T-helper 1 cell (primary cell): ENCODE measurements at regions not wholly inside any gene's neighbourhood (a gene's known extent, or its start where the extent isn't known, plus 50 kb on each side); places are given as distances from the start of the nearest gene placed in this dataset.

Experiments used
- DNase-seq, 5 donors: peaks; one replicate each; pipeline ENCODE4 v3.0.0-alpha.2; 2012 to 2020

- DNase-seq: no peak
Measured at GRCh38 chr22:44442186-44442815, 55.7 kb downstream of the RTL6 start.

DNA sequence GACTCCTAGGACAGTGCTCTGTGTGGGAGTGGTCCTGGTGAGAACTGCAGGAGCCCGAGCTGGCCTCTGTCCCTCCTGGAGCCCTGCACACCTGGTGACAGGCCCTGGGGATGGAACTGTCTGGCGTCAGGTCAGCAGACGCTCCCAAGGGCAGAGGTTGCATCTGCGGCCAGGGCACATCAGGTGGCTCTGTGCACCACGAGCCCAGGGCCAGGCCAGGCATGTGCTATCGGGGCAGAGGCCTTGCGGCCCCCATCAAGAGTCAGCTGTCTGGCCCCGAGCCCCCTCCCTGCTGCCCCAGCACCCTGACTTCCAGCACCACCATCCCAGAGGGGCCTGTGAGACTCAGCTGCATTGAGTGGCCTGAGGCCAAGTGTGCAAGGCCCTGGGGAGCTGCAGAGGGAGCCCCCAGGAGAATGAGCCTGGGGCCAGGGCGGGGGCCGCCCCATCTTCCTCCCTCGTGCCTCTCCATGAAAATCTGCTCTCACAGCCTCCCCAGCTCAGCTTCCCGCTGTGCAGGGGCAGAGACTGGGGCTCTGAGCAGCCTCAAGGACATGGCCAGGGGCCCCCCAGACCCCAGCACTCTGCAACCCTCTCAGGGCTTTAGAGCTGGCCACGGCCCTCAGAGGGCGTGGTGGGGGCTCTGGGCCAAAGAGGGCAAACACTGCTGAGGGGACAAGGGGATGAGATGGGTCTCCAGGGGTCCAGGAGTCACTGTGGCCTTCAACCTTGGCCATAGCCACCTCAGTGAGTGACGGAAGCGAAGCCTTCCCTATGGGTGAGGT lies 56.4 kb downstream of the RTL6 start:
- no peak for DNase-seq

- DNase-seq: no peak
Measured at GRCh38 chr22:44440224-44441160, 57.5 kb downstream of the RTL6 start.

DNA sequence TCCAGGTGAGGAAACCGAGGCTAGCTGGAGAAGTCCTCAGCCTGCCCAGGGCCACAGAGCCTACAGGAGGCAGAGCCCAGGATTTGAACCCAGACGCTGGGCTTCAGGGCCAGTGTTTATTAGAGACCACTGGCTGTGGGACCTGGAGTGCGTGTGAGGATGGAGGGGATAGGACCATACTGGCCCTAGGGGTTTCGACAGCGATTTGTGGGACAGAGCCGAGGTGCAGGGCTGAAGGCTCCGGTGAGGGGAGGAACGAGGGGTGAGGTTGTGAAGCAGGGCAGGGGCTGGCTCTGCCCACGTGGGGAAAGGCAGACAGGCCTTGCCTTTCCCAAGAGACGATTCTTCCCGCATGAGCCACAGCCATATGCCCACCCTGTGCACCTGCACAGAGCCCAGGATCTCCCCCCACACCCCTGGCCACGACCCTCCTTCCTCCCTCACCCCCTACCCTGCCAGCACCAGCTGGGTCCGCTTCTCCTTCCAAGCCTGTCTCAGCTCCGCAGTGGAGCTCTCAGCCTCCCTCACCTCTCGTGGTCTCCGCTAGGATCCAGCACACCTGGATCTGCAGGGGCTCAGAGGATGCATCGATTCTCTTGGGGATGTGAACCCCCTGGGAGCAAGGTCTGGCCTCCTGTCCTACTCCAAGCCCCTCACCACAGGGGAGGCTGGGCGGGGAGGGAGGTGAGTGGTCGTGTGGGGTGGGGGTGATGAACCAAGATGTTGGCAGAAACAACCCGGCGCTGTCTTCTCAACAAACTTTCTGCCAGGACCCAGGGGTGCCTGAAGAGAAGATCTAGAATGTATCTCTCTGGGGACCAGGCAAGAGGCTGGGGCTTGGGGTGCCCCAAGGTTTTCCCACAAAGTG lies 58.4 kb downstream of the RTL6 start:
- no peak for DNase-seq

- DNase-seq: no peak
Measured at GRCh38 chr22:44438481-44439131, 59.4 kb downstream of the RTL6 start.

GRCh38 chr22:44438056-44438455 lies 60.0 kb downstream of the RTL6 start:
- no peak for DNase-seq

GRCh38 chr22:44437216-44438055 lies 60.6 kb downstream of the RTL6 start:
- DNase-seq: no peak

DNA sequence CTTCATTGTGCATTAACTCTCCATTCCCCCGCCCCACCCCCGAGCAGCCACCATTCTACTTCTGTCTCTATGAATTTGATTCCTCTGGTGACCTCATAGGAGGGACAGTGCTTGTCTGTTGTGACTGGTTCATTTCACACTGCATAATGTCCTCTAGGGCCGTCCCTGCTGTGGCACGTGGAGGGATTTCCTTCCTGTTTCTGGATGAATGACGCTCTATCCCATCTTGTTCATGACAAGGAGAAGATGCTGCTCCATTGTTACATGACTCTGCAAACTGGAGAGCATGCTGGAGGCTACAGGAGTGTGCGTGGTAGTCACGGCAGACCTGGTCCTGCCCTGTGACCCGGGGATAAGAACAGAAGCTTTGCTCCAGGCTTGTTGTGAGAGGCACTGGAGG lies 61.3 kb downstream of the RTL6 start:
- DNase-seq: no peak

- no peak for DNase-seq
Measured at GRCh38 chr22:44431256-44431655, 66.8 kb downstream of the RTL6 start.

GRCh38 chr22:44430716-44431115 lies 67.3 kb downstream of the RTL6 start:
- no peak for DNase-seq

GRCh38 chr22:44429941-44430587 lies 68.0 kb downstream of the RTL6 start:
- DNase-seq: no peak

GRCh38 chr22:44428941-44429830 lies 68.8 kb downstream of the RTL6 start:
- DNase-seq: no peak

- no peak for DNase-seq
Measured at GRCh38 chr22:44427611-44428470, 70.2 kb downstream of the RTL6 start.

DNA sequence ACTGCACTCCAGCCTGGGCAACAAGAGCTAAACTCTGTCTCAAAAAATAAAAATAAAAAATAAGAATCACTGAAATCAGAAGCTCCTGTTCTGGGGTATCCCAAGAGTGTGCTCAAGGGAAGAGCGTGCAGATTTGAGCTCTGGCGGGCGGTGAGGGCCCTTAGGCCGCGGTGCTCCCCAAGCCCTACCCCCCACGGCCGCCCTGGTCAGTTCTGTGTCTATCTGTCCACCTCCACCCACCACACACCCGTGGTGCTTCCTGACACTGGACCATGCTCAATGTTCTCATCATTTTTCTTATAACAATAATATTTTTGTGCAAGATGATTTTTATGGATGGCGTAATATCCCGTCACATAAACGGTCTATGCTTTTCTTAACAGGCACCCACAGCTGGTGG lies 71.1 kb downstream of the RTL6 start:
- no peak for DNase-seq

- no peak for DNase-seq
Measured at GRCh38 chr22:44425694-44426045, 72.4 kb downstream of the RTL6 start.

- no peak for DNase-seq
Measured at GRCh38 chr22:44424867-44425693, 73.0 kb downstream of the RTL6 start.

DNA sequence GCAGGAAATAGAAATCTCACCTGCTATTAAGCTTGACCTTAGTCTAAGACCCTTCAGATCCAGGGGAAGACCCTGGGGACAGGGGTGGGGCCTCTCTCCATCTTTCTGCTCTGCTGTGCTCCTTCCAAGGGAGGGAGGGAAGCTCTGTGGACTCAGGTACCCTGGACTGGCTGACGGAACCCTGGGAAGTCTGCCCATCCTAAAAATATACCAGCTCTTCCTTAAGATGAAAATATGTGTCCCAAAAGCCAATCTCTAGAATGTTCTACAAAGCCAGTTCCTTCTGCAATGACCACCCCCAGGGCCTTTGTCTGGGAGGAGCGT lies 73.7 kb downstream of the RTL6 start:
- no peak for DNase-seq
